Osteoblast (primary cell): ENCODE measurements at regions not wholly inside any gene's neighbourhood (a gene's known extent, or its start where the extent isn't known, plus 50 kb on each side); places are given as distances from the start of the nearest gene placed in this dataset.

Source experiments
- DNase-seq: peaks from one replicate; pipeline ENCODE4 v3.0.0; 2011; ENCODE audit warnings: low spot score, mixed read lengths; ENCODE audit not compliant: insufficient read length; ENCODE audit errors: missing footprints
- H2AFZ ChIP-seq: 2 replicates; pipeline ENCODE4 v1.6.0; 2011; ENCODE audit warnings: mild to moderate bottlenecking, low read length
- H3K27ac ChIP-seq: 2 replicates; pipeline ENCODE4 v1.5.1; 2011; ENCODE audit warnings: mild to moderate bottlenecking, low read depth, low read length, moderate library complexity
- H3K27me3 ChIP-seq: 2 replicates; pipeline ENCODE4 v1.6.0; 2012; ENCODE audit warnings: mild to moderate bottlenecking, control low read depth, inconsistent platforms, low read length, moderate library complexity; ENCODE audit not compliant: insufficient read depth
- H3K36me3 ChIP-seq: 2 replicates; pipeline ENCODE4 v1.5.1; 2011; ENCODE audit warnings: mild to moderate bottlenecking, low read length, control low read depth, moderate library complexity; ENCODE audit not compliant: insufficient read depth
- H3K4me1 ChIP-seq: 2 replicates; pipeline ENCODE4 v1.5.1; 2011; ENCODE audit warnings: mild to moderate bottlenecking, low read length, control low read depth, moderate library complexity; ENCODE audit not compliant: insufficient read depth
- H3K4me2 ChIP-seq: 2 replicates; pipeline ENCODE4 v1.6.0; 2011; ENCODE audit warnings: mild to moderate bottlenecking, low read length; ENCODE audit not compliant: insufficient read depth
- H3K4me3 ChIP-seq: fragments of 200-600 bp; sonication (generic); 3 replicates; pipeline ENCODE4 v1.5.1; 2012; ENCODE audit warnings: mild to moderate bottlenecking, low read length, inconsistent platforms; ENCODE audit not compliant: insufficient read depth
- H3K79me2 ChIP-seq: 2 replicates; pipeline ENCODE4 v1.6.0; 2012; ENCODE audit warnings: mild to moderate bottlenecking, low read length, control low read depth, inconsistent platforms; ENCODE audit not compliant: insufficient read depth
- H3K9me3 ChIP-seq: 2 replicates; pipeline ENCODE4 v1.5.1; 2011; ENCODE audit warnings: low read depth, low read length, control low read depth
- H4K20me1 ChIP-seq: 2 replicates; pipeline ENCODE4 v1.6.0; 2012; ENCODE audit warnings: mild to moderate bottlenecking, low read length, control low read depth; ENCODE audit not compliant: insufficient read depth
- TF ChIP-seq, protein P1 (sequence below): IDR thresholded peaks from 2 replicates; pipeline ENCODE4 v1.5.1; 2011; ENCODE audit warnings: mild to moderate bottlenecking, low read depth, low read length, moderate library complexity; ENCODE audit errors: extremely low read depth

DNA sequence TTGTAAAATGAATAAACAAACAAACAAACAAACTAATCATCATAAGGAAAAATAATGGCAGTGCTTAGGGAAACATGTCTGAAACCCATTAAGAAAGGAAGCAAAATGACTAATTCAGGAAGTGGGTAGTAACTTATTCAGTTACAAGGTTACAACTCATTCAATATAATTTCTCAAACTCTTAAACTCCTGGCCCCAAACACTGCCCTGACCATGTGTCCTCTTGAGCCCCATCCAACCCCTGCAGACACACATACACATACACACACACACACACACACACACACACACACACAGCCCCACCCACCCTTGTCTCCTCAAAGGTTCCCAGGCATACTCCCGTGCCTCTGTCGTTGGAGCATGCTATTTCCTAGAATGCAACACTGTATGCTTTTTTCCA, 193.9 kb downstream of the SEC61B start:
- no peaks in the 10 kb centered on the region for H4K20me1 ChIP-seq
- no peaks in the 10 kb centered on the region for H3K79me2 ChIP-seq
- no peak for DNase-seq
- no peak overlapping the region for H3K4me2 ChIP-seq
- H3K4me1 ChIP-seq: no peaks in the 10 kb centered on the region
- TF ChIP-seq, protein P1, sequence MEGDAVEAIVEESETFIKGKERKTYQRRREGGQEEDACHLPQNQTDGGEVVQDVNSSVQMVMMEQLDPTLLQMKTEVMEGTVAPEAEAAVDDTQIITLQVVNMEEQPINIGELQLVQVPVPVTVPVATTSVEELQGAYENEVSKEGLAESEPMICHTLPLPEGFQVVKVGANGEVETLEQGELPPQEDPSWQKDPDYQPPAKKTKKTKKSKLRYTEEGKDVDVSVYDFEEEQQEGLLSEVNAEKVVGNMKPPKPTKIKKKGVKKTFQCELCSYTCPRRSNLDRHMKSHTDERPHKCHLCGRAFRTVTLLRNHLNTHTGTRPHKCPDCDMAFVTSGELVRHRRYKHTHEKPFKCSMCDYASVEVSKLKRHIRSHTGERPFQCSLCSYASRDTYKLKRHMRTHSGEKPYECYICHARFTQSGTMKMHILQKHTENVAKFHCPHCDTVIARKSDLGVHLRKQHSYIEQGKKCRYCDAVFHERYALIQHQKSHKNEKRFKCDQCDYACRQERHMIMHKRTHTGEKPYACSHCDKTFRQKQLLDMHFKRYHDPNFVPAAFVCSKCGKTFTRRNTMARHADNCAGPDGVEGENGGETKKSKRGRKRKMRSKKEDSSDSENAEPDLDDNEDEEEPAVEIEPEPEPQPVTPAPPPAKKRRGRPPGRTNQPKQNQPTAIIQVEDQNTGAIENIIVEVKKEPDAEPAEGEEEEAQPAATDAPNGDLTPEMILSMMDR: no peak
- H3K36me3 ChIP-seq: no peaks in the 10 kb centered on the region
- no peaks in the 10 kb centered on the region for H3K9me3 ChIP-seq
- H3K4me3 ChIP-seq: no peak overlapping the region
- peaks cover 4% of the 10 kb centered on the region for H3K27me3 ChIP-seq
- H3K27ac ChIP-seq: no peak overlapping the region
- H2AFZ ChIP-seq: no peak overlapping the region

DNA sequence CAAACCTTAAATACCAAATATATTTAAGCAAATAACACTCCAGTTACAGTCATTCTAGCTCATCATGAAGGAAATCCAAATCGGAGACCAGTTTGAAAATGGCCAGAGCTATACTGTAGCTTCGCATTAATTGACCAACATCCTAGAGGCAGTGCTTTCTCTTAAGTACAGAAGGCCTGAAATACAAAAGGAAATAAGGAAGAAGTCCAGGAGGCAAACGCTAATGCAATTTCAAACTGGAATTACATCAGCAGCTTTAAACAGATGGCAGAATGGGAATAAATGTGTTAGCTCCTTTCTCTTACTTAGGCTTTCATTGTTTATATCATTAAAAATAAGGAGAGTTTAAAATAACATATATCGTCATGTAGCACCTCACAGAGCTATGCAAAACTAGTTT, 197.0 kb downstream of the SEC61B start:
- H3K4me3 ChIP-seq: no peak overlapping the region
- no peaks in the 10 kb centered on the region for H3K9me3 ChIP-seq
- no peaks in the 10 kb centered on the region for H3K79me2 ChIP-seq
- no peak overlapping the region for H3K4me2 ChIP-seq
- no peak overlapping the region for H2AFZ ChIP-seq
- peaks cover 4% of the 10 kb centered on the region for H3K27me3 ChIP-seq
- H3K27ac ChIP-seq: no peak overlapping the region
- H3K4me1 ChIP-seq: no peaks in the 10 kb centered on the region
- no peaks in the 10 kb centered on the region for H4K20me1 ChIP-seq
- no peaks in the 10 kb centered on the region for H3K36me3 ChIP-seq
- no peak for DNase-seq
- TF ChIP-seq, protein P1: no peak

DNA sequence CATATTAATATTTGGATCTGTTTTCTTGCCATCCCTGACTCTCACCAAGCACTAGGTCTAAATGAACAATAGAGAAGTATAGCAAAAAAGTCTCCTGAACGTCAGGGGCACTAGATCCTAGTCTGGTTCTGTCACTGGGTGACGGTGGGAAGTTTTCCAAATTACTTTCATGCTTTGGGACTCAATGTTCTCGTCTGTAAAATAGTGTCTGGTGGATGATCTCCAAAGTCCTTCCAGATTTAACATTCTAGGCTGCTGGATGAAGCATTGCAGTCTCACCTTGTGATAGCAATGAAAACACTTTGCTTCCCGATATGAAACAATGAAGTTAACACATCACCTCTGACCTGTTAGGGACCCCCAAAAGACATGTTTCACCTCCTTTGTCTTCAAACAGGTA, 199.3 kb downstream of the SEC61B start:
- no peaks in the 10 kb centered on the region for H3K79me2 ChIP-seq
- H3K4me1 ChIP-seq: no peaks in the 10 kb centered on the region
- no peak overlapping the region for H3K4me2 ChIP-seq
- no peak overlapping the region for H3K27ac ChIP-seq
- H2AFZ ChIP-seq: no peak overlapping the region
- no peaks in the 10 kb centered on the region for H3K9me3 ChIP-seq
- no peaks in the 10 kb centered on the region for H3K36me3 ChIP-seq
- peaks cover 7% of the 10 kb centered on the region for H3K27me3 ChIP-seq
- DNase-seq: no peak
- H3K4me3 ChIP-seq: no peak overlapping the region
- TF ChIP-seq, protein P1: no peak
- H4K20me1 ChIP-seq: no peaks in the 10 kb centered on the region

DNA sequence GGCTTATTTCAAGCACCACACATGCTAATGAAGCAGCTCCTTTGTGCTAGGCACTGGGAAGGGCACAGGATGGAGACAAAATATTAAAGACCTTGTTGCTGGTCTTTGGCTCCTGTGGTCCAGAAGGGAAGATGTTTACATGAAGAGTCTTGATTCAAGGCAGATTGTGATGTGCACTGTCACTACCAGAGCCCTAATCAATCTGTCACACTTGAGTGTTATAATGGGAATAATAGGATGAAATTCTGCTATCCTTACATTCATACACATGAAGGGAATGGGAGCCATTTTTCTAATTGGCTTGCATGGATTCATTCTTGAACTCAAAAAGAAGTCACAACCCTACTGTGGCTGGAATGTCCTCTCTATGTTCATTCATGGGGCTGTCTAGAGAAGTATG, 203.0 kb downstream of the SEC61B start:
- peaks cover 7% of the 10 kb centered on the region for H3K27me3 ChIP-seq
- TF ChIP-seq, protein P1: no peak

More for the DNA sequence above, 203.0 kb downstream of the SEC61B start:
- Histone ChIP-seq H3K79me2 (no peaks in the 10 kb centered on the region), H3K4me1 (peaks cover 5% of the 10 kb centered on the region), H3K4me2 (no peak overlapping the region), H3K4me3 (no peak overlapping the region), H4K20me1 (no peaks in the 10 kb centered on the region), H2AFZ (no peak overlapping the region), H3K27ac (no peak overlapping the region), H3K9me3 (no peaks in the 10 kb centered on the region), H3K36me3 (no peaks in the 10 kb centered on the region)
- DNase-seq: no peak
